Left ventricle myocardium inferior (tissue), 1 donor: ENCODE measurements at regions not wholly inside any gene's neighbourhood (a gene's known extent, or its start where the extent isn't known, plus 50 kb on each side); places are given as distances from the start of the nearest gene placed in this dataset.
"Not testable (repeated sequence)": the region's sequence is repeated elsewhere in the genome, so short reads cannot be mapped to it uniquely, and the experiment has no call there.

Experiments
- DNase-seq: peaks from one replicate; pipeline ENCODE4 v3.0.0-alpha.2; 2020
- H3K27ac ChIP-seq: fragments of 200-600 bp; replicated peaks from 2 replicates; pipeline ENCODE4 v1.8.0; 2021
- H3K27me3 ChIP-seq: fragments of 200-600 bp; 2 replicates; pipeline ENCODE4 v1.8.0; 2021; ENCODE audit warnings: low read depth
- H3K36me3 ChIP-seq: fragments of 200-600 bp; 2 replicates; pipeline ENCODE4 v1.8.0; 2021
- H3K4me1 ChIP-seq: fragments of 200-600 bp; 2 replicates; pipeline ENCODE4 v1.8.0; 2021
- H3K4me3 ChIP-seq: fragments of 200-600 bp; 2 replicates; pipeline ENCODE4 v1.8.0; 2021; ENCODE audit warnings: mild to moderate bottlenecking, moderate library complexity
- H3K9me3 ChIP-seq: fragments of 200-600 bp; replicated peaks from 2 replicates; pipeline ENCODE4 v1.8.0; 2021
- intact Hi-C: fragments of 100-400 bp; cut with micrococcal nuclease; formaldehyde crosslinking; loops from one replicate; pipeline ENCODE4 v1.11.0; 2022
- TF ChIP-seq, protein P1 (sequence below): fragments of 200-600 bp; IDR thresholded peaks from 2 replicates; pipeline ENCODE4 v1.8.0; 2021; ENCODE audit warnings: antibody characterized with exemption, mild to moderate bottlenecking, borderline replicate concordance
- donor health status: DM: no; HTN: yes; CAD: no; lungs with severe emphysema.

DNA sequence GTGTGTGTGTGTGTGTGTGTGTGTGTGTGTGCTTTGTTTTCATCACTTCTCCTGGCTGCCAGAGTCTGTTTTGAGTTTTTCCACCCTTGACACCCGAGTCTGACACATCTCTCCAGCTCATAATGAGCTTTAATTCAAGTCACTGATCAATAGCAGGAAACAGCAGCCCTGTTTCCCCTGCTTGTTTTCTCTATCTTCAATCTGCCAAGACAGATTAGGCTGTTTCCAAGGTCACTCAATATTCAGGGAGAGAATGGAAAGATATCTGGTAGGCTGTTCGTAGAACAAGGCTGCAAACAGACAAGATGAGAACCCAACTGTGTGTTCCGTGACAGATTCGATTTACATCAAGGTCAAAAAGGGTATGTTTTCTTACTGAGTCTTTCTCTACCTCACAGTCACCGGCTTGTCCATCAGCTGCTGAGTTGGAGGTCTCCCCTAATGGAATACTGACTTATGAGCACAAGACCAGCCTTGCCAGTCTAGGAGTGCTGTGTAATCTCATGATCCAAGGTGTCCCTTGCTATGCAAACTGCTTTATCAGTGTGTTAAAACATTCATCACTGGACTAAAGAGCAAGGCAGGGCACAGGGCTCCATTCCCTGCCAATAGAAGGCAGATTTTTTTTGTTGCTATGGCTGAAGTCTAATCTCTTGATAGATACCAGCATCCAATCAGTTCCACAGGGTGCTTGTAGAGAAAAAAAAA is 187.9 kb upstream of the LMCD1 start:
- H3K36me3 ChIP-seq = no peaks in the 10 kb centered on the region
- no peak overlapping the region for H3K4me3 ChIP-seq
- no peak overlapping the region for H3K27ac ChIP-seq
- intact Hi-C loops = no loop called here
- TF ChIP-seq, protein P1, sequence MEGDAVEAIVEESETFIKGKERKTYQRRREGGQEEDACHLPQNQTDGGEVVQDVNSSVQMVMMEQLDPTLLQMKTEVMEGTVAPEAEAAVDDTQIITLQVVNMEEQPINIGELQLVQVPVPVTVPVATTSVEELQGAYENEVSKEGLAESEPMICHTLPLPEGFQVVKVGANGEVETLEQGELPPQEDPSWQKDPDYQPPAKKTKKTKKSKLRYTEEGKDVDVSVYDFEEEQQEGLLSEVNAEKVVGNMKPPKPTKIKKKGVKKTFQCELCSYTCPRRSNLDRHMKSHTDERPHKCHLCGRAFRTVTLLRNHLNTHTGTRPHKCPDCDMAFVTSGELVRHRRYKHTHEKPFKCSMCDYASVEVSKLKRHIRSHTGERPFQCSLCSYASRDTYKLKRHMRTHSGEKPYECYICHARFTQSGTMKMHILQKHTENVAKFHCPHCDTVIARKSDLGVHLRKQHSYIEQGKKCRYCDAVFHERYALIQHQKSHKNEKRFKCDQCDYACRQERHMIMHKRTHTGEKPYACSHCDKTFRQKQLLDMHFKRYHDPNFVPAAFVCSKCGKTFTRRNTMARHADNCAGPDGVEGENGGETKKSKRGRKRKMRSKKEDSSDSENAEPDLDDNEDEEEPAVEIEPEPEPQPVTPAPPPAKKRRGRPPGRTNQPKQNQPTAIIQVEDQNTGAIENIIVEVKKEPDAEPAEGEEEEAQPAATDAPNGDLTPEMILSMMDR = no peak
- peaks cover 8% of the 10 kb centered on the region for H3K9me3 ChIP-seq
- no peak for DNase-seq
- H3K4me1 ChIP-seq = no peaks in the 10 kb centered on the region
- no peaks in the 10 kb centered on the region for H3K27me3 ChIP-seq

DNA sequence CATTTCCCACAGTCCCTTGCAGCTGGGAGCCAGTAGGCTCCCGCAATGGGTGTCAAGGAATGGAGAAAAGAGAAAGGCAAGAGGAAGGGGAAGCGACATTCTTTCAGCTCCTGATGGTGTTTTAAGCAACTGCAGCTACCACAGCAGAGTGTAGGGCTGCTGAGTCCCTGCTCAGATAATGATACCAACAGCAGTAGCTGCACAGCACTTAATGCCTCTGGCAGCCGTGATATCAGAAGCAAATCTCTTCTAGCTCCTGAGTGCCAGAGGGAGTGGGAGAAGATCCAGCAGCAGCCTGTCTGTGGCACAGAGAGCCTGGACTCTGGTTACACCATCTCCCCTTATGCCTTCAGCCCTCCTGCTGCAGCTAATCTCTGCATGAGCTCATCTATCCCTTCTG is 186.1 kb upstream of the LMCD1 start:
- H3K9me3 ChIP-seq, H3K36me3 ChIP-seq, H3K27ac ChIP-seq, DNase-seq, H3K4me1 ChIP-seq, H3K4me3 ChIP-seq, intact Hi-C loops, H3K27me3 ChIP-seq: not testable (repeated sequence)

DNA sequence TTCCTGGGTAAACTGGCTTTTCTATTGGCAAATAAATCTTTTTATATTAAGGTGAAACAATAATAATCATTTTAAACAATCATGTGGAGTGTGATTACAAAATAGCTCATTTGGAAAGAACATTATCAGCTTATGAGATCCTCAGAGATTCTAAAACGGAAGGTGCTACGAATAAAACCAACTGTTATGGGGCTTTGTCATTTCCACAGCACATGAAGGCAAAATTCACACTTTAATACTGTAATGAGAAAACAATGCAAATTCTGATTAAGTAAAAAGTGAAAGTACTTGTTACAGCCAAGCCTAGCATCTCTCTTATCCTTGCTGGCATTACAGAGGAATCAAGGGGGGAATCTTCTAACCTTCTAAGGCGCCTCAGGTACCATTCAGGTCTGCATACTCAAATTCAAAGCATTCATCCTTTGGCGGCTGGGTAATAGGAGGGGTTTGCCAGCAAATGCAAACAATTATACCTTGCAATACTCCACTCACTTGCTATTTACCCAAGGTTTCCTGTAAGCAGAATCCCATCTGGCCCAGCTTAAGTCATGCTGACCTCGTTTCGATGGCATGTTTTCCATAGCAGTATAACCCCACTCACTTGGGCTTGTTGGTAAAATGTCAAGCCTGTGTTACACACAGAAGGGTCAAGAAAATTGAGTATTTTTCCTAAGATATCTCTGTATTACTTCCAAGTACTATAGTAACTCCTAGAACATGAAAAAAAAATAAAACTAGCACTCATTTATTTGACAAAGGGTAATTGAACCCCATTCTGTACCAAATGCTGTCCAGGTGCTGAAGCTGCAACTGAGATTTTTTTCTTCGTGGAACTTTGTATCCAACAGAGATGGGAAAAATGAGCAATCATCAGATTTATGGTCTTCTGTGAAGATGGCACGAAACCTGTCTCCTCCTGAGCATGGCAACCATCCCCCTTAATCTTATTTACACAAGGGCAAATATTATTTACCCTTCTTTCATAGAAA is 183.7 kb upstream of the LMCD1 start:
- TF ChIP-seq, protein P1 = no peak
- Histone ChIP-seq H3K4me3 (no peak overlapping the region), H3K9me3 (no peaks in the 10 kb centered on the region), H3K27ac (no peak overlapping the region), H3K36me3 (no peaks in the 10 kb centered on the region), H3K27me3 (no peaks in the 10 kb centered on the region), H3K4me1 (no peaks in the 10 kb centered on the region)
- no peak for DNase-seq
- intact Hi-C loops = no loop called here

DNA sequence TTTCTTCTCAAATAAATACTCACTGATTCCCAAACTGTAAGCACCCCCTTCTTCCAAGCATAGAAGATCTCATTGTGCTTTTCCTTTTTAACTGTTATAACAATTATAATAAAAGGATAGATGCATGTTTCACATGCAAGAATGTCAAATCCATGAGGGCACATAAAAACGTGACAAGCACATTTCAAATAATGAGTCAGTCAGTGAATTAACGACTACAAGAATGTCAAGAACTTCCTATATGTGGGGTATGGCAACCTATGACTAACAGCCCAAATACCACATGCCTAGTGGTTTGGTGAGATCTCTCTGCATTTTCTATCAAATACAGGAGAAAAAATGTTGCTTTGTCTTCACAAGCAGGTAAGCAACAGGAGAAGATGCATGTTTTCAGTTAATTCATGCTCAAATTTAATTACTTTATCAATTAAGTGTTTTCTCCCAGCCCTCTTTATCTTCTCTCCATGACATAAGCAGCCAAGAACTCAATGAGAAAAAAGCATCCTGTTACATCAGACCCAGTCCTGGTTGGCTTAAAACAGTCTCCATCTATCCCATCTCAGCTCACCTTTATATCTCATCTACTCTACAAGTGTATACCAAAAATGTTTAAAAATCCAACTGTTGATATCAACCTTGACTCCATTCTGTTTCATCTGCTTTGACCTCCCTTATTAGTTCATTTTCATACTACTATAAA is 181.5 kb upstream of the LMCD1 start:
- no peaks in the 10 kb centered on the region for H3K9me3 ChIP-seq
- no peak overlapping the region for H3K4me3 ChIP-seq
- no peaks in the 10 kb centered on the region for H3K27me3 ChIP-seq
- no peak for DNase-seq
- intact Hi-C loops = loop anchor here (5.0 kb wide), 1 partner anchor 97 kb away; no protein-coding TSS in a partner anchor
- no peak overlapping the region for H3K27ac ChIP-seq
- TF ChIP-seq, protein P1 = no peak
- no peaks in the 10 kb centered on the region for H3K36me3 ChIP-seq
- H3K4me1 ChIP-seq = no peaks in the 10 kb centered on the region

DNA sequence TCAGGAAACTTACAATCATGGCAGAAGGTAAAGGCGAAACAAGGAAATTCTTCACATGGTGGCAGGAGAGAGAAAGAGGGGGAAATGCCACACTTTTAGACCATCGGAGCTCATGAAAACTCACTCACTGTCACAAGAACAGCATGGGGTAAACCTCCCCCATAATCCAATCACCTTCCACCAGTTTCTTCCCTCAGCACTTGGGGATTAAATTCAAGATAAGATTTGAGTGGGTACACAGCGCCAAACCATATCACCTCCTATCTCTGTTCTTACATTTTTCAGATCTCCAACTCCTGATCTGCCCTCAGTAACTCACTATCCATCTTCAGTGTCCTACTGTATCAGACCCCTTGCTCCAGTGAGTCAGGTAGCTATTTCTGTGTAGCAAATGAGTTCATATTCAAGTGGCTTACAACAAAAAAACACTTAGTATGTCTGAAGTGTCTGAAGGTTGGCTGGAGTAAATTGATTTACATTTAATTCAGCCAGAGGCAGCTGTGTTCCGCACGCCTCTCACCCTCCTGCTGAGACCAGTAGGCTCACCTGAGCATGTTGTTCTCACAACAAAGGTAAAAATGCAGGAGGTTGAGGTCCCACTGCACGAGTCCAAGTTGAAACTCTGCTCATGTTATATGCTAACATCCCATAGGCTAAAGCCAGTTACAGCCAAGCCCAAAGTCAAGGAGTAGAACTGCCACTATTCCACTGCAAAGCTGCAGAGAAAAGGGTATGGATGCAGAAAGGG is 180.7 kb upstream of the LMCD1 start:
- no peak overlapping the region for H3K27ac ChIP-seq
- H3K36me3 ChIP-seq = no peaks in the 10 kb centered on the region
- no peaks in the 10 kb centered on the region for H3K9me3 ChIP-seq
- TF ChIP-seq, protein P1 = no peak
- H3K27me3 ChIP-seq = no peaks in the 10 kb centered on the region
- no peak overlapping the region for H3K4me3 ChIP-seq
- no peaks in the 10 kb centered on the region for H3K4me1 ChIP-seq
- no peak for DNase-seq
- intact Hi-C loops = loop anchor here (5.0 kb wide), 1 partner anchor 96 kb away; no protein-coding TSS in a partner anchor
